Middle frontal gyrus (tissue), 1 donor: ENCODE measurements at regions not wholly inside any gene's neighbourhood (a gene's known extent, or its start where the extent isn't known, plus 50 kb on each side); places are given as distances from the start of the nearest gene placed in this dataset.
"Not testable (repeated sequence)": the region's sequence is repeated elsewhere in the genome, so short reads cannot be mapped to it uniquely, and the experiment has no call there.

ENCODE experiments used
- DNase-seq: peaks from one replicate; pipeline ENCODE4 v3.0.0-alpha.2; 2015; ENCODE audit warnings: low spot score; ENCODE audit errors: extremely low spot score

GRCh38 chr13:54261856-54262255 is 1233.2 kb downstream of the OLFM4 start:
- no peak for DNase-seq

GRCh38 chr13:54263868-54264267 is 1235.3 kb downstream of the OLFM4 start:
- DNase-seq: no peak

GRCh38 chr13:54267253-54267668 is 1238.6 kb downstream of the OLFM4 start:
- not testable (repeated sequence) for DNase-seq

- DNase-seq: not testable (repeated sequence)
These were observed 1239.5 kb downstream of the OLFM4 start for GRCh38 chr13:54268013-54268695.

- no peak for DNase-seq
These were observed 1258.6 kb downstream of the OLFM4 start for GRCh38 chr13:54287062-54287764.

GRCh38 chr13:54301085-54301484 is 1272.5 kb downstream of the OLFM4 start:
- no peak for DNase-seq

- DNase-seq: no peak
These were observed 1276.8 kb downstream of the OLFM4 start for GRCh38 chr13:54305377-54305776.

- no peak for DNase-seq
These were observed 1284.3 kb downstream of the OLFM4 start for GRCh38 chr13:54312885-54313284.

GRCh38 chr13:54317722-54318121 is 1289.1 kb downstream of the OLFM4 start:
- DNase-seq: no peak

- no peak for DNase-seq
These were observed 1308.9 kb downstream of the OLFM4 start for GRCh38 chr13:54337540-54337939.

GRCh38 chr13:54347531-54347930 is 1318.9 kb downstream of the OLFM4 start:
- DNase-seq: no peak

GRCh38 chr13:54356209-54356608 is 1327.6 kb downstream of the OLFM4 start:
- DNase-seq: no peak

- no peak for DNase-seq
These were observed 1328.2 kb downstream of the OLFM4 start for GRCh38 chr13:54356849-54357248.

GRCh38 chr13:54357284-54357933 is 1328.8 kb downstream of the OLFM4 start:
- no peak for DNase-seq

GRCh38 chr13:54361460-54361859 is 1332.8 kb downstream of the OLFM4 start:
- no peak for DNase-seq

- DNase-seq: no peak
These were observed 1338.1 kb downstream of the OLFM4 start for GRCh38 chr13:54366728-54367127.

GRCh38 chr13:54367639-54368271 is 1339.1 kb downstream of the OLFM4 start:
- no peak for DNase-seq

- no peak for DNase-seq
These were observed 1339.8 kb downstream of the OLFM4 start for GRCh38 chr13:54368387-54368786.

GRCh38 chr13:54373211-54373610 is 1344.6 kb downstream of the OLFM4 start:
- DNase-seq: no peak

- no peak for DNase-seq
These were observed 1350.8 kb downstream of the OLFM4 start for GRCh38 chr13:54379461-54379860.

- no peak for DNase-seq
These were observed 1355.0 kb downstream of the OLFM4 start for GRCh38 chr13:54383604-54384003.

- no peak for DNase-seq
These were observed 1359.0 kb downstream of the OLFM4 start for GRCh38 chr13:54387625-54388024.
